SK-MEL-5 (cell line): ENCODE measurements at regions not wholly inside any gene's neighbourhood (a gene's known extent, or its start where the extent isn't known, plus 50 kb on each side); places are given as distances from the start of the nearest gene placed in this dataset.

Experiments
- DNase-seq: peaks from one replicate; pipeline ENCODE4 v3.0.0-alpha.2; 2016; ENCODE audit warnings: low read depth, low spot score
- in situ Hi-C: cut with HindIII; loops from 2 replicates; pipeline ENCODE4 v1.10.0; 2016; ENCODE audit warnings: low sequenced_read_pairs, high pct_unique_total_duplicates, low pct_unique_long_range_greater_than_20kb

DNA sequence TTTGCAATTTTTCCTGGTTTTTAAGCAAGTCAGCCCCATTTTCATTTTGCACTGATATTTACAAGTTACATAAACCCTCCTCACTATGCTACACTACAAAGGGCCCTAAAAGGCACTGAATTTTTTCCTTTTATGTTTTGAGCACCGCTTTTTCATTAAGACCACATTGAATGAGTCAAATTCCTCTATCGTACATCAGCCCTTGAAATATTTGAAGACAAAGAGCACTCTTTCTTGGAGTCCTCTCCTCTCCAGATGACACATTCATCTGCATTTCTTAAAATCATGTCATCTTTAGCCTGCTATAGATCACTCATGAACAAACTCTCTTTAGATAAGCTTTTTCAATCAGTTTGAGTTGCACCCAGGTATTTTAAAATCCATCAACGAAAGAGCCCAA lies 306.6 kb upstream of the SOX11 start:
- no peak for DNase-seq
- in situ Hi-C loops = no loop called here

DNA sequence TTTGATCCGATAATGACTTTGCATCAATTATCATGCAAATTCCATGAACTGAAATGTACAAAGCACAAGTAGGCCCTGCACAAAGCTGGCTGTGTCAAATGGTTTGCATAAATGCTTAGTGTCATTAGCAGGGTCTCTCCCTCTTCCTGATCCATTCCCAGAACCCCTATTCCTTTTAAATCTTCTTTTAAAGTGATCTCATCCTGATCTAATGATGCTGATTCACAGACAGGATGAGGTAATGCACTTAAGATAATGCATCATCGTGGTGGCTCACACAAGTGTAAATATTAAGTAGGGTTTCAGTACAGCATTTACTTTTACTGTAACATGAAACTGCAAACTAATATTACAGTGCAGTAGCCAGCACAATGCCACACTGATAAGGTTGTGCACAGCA lies 304.8 kb upstream of the SOX11 start:
- in situ Hi-C loops = no loop called here
- DNase-seq = no peak

DNA sequence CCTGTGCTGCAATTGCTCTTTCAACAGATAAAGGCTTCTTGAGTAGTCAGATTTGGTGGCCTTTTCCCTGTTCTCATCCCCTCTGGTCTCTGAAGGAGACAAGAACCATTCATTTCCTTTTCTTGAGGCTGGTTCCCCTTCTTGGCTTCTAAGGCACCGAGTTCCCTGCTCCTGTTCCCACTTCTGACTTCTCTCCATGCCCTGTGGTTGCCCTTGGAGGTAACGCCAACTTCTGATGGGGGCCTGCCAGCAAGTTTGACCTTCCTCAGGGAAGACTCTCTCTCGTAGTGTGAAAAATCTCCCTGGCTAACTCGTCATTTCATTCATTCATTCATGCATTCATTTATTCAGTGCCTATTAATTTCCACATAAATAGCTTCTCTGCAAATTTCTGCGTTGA lies 302.4 kb upstream of the SOX11 start:
- in situ Hi-C loops = no loop called here
- no peak for DNase-seq

DNA sequence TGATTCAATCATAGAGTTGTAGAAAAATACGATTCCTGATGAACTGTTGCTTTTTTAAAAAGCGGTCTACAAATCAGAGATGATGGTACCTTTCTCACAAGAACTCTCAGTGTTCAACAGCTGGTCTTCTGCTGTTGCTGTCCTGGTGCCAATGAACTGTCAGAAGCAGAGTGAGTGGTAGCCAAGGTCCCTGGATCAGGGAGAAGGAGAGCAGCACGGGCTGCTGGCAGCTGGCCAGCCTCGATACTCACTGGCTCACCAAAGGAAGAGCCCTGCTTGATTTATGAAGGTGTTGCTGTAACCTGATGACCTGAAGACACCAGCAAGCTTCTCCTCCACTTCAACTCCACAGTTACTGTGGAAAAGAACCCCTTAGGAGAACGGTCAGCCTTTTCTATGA lies 300.8 kb upstream of the SOX11 start:
- in situ Hi-C loops = no loop called here
- no peak for DNase-seq

DNA sequence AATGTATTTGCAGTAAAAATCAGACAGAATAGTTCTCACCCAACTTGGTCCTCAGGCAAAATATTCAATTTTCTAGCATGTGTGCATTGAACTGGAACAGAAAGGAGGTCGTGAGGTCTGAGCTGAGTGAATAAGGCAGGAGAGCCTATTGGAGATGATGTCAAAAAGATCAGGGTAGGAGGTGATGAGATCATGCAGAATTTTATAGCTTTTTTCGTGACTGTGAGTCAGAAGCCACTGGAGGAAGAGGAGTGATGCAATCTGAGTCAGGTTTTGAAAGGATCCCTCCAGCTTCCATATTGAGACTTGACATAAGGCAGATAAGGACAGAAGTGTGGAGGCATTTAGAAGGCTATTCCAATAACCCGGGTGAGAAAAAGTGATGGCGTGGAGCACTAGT lies 299.5 kb upstream of the SOX11 start:
- DNase-seq = no peak
- in situ Hi-C loops = no loop called here

DNA sequence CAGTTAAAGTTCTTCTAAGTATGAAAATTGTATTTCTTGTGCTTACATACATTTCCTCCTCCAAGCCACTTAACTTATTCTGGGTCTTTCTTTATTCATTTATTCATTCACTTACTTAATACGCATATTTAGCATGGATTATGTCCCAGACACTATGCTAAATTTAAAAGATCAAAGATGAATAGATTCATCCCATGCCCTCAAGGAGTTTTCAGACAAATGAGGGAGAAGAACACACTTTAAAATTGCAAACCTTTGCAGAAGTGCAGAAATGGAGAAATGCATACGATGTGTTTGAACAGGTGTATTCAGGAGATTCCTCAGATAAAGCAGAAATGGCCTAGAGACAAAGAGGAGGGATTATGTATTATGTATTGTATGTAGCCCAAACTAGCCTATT lies 298.7 kb upstream of the SOX11 start:
- no peak for DNase-seq
- in situ Hi-C loops = no loop called here

DNA sequence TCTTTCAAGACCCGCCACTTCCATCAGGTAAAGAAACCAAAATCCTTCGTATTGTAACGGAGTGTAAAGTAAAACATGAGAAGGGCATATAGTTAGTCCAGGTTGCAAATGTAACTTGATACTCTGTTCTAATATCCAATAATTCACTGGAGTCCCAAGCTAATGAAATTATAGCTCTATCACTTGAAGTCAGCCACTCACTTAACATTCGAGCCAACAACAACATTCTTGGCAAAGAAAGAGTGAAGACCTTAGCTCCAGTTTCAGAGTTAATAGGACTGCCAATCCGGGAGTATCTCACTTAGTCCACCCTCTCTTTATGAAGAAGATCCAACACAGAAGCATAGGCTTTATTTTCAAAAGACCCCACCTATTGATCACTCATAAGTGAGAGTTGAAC lies 298.0 kb upstream of the SOX11 start:
- no peak for DNase-seq
- in situ Hi-C loops = no loop called here

DNA sequence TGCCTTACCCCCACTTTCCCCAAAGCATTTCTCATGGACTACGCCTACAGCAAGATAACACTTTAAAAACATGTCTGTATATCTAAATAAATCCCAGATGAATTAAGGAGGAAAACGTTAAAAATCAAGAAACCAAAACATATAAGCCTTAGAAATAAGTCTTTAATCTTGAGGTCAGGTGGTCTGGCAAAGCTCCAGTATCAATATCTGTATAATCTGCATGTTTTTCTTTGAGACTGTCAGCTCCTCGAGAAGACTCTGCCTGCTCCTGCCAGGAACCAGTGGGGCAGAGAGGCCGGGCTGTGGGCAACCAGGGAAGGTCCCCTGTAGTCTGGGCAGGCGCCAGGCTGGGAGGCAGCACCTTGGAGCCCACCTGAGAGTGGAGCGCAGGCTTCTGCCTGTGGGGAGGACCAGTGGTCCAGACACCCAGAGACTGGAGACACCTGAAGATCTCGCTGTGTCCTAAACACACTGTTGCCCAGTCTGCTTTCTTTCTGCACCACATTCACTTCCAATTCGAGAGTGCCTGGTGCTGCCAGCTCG lies 291.0 kb upstream of the SOX11 start:
- DNase-seq = no peak
- in situ Hi-C loops = no loop called here

DNA sequence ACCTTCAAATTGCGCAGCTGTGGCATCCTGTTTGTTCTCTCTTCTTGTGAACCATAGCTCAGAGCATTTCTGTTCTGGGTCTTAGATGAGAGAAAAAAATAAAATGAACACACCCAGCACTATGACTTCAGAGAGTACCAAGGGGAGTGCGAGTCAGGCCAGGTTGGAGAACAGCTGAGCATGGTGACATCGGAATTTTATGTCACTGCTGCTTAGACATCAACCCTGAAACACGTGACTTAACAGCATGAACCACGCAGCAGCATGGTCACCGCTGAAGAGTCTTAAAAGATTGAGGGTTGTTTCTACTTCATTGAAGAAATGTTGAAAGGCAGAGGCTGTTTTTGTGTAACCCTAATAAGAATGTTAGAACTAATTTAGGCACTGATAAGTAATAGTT lies 288.8 kb upstream of the SOX11 start:
- no peak for DNase-seq
- in situ Hi-C loops = no loop called here

DNA sequence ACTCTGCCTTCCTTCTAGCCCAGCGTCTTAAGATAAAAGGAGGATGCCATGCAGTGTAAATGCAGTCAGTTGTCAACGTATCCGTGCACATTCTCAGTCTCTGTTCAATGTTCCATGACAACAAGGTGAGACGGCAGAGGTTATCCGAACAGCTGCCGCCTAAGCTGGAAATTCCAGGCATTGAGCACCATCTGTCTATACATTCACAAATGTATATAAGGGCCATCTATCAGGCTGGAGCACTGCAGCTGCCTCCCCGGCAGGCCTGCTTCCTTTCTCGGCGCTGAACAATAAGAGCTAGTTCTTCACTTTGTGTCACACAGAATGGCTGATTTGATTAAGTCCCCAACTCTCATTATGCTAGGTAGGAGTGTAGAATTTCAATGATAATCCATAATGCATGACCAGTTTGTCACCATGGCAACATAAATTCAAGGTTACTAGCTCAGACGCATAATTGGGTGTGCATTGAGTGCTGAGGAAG lies 282.2 kb upstream of the SOX11 start:
- in situ Hi-C loops = no loop called here
- DNase-seq = no peak

DNA sequence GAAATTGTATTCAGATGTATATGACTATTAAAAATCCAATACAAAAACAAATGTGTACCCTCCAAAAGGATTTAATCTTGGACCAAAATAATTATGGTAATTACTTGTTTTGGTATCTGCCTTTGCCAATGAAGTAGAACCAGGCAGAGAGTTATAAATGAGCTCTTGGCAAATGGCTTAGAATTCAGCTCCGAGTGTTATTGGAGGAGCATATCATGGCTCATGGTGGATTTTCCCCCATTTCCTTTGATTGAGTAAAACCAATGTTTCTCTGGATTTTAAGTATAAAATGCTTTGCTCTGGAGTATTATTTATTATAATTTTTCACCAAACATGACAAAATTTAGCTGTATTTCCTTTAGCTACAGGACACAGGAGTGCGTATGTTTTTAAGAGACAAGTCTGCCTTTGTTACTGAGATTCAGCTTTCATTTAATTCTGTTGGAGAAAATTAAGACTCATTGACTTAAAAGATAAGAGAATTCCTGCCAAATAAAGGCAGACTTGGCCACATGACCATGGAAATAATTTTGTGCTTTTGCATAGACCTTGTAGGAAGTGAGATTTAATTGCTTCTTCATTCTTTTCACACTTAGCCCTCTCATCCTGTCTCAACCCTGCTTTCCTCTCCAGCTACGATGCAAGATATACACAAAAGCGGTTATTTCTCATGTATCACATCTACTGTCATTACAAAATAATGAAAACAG lies 281.0 kb upstream of the SOX11 start:
- in situ Hi-C loops = no loop called here
- no peak for DNase-seq

DNA sequence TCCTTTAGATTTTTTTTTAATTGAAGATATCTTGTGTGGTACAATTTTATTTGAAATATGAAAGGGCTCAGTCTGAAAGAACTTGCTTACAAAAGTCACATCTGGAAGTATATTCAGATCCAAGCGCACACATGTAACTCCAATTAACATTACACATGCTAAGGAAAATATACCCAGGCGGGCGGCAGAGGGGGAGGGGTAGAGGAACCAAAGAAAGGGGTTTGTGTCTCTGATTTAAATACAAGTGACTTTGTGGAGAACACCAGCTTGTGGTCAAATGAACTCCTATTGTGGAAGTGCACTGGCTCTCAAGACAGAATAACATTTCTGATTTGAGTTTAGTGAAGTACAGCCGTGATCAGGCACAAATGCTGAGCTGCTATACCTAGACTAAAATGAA lies 280.2 kb upstream of the SOX11 start:
- in situ Hi-C loops = no loop called here
- DNase-seq = no peak

DNA sequence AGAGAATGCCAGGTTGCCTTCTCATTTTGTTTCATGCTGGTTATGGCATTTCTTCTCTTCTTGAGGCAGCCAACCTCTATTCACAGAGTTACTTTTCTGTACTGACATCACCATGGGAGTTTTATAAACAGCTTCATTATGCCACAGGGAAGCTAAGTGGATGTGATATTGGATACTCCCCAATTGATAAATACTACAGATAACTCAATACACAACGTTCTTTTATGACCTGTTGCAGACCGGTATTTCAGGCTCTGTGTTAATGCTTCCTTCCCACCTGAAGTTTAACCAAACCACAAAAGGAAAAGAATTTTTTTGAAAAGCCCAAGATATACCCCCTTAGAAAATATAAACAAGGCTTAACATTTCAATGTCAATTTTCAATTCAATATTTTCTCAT lies 258.3 kb upstream of the SOX11 start:
- in situ Hi-C loops = no loop called here
- no peak for DNase-seq

DNA sequence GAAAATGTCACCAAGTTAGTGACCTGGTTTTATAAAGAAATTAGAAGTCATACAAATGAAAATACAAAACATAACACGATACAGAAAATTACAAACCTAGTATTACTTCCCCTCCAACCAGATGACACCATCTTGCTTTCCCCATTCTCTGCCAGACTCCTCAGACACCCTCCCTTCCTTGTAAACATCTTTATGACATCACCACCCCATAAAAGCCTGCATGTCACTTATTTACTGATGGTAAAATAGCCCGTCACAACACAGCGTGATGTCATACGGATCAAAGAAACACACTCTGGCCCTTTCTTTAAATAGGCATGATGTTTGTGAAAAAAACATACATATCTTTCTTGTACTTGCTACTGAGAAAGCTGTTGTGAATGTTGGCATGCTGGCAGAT lies 254.8 kb upstream of the SOX11 start:
- in situ Hi-C loops = no loop called here
- DNase-seq = no peak

DNA sequence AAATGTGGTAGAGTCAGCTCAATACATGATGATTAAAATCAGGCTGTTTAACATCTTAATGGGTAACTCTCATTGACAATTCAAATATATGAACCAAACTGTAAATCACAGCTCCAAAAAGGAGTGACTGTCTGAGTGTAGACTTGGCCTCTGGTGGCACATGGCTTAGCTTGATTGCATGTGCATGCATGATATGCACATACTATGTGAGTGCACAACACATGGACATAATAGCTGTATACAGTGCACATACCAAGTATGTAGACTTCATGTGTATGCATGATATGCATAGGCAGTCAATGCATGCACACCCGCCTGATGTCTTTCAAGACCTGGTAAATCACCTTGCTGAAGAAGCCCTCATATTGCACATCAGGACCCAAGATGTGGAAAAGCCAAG lies 252.0 kb upstream of the SOX11 start:
- in situ Hi-C loops = no loop called here
- no peak for DNase-seq

DNA sequence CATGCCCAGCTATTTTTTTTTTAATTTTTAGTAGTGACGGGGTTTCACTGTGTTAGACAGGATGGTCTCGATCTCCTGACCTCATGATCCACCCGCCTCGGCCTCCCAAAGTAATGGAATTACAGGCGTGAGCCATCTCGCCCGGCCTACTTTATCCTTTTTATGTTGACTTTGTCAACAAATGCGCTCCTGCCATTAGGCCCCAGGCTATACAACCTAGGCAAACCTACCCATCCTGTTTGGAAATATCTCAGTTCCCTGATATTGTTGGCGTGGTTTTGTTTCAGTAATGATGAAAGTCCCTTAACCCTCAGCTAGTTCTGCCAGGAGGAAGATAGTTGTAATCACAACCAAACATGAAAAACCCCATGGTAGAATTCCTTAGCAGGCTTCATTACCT lies 249.4 kb upstream of the SOX11 start:
- no peak for DNase-seq
- in situ Hi-C loops = no loop called here

DNA sequence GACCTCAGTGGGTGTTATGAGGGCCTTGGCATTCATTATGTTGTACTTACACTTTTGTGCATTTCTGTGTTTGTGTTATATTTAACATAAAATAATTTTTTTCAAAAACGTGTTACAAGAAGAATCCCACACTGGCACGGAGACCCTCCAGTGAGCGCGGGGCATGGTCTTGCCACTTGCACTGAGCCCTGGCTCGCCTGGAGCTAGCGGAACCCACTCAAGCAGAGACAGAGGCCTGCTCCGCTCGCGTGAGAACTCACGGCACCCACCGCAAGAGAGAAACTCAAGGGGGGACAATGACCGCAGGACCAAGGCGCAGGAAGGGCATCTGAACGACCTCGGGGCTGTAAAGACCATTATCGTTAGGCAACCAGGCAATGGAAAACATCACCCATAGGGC lies 248.0 kb upstream of the SOX11 start:
- no peak for DNase-seq
- in situ Hi-C loops = no loop called here

DNA sequence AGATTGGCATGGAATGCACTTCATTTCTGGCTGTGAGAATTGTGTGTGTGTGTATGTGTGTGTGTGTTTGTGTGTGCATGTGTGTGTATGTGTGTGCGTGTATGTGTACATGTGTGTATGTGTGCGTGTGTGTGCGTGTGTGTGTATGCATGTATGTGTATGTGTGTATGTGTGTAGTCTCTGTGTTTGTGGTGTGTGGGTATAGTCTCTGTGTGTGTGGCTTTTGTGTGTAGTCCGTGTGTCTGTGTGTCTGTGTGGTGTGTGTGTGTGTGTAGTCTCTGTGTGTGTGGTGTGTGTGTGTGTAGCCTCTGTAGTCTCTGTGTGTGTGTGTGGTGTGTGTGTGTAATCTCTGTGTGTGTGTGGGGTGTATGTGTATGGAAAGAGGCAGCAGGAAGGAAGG lies 247.3 kb upstream of the SOX11 start:
- no peak for DNase-seq
- in situ Hi-C loops = no loop called here

DNA sequence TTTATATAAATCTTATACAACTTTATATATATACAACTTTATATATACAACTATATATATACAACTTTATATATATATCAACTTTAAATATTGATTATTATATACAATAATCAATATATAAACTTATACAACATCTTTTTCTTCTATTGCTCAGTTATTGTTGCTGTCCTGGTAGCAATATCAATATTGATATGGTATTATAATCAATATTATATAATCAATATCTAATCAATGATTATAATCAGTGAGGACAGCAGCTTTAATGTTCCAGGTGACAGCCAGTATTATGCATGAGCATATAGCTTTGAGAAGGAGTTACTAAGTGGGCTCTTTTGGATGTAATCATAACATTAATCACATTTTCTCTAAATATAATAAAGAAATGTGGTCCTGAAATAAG lies 242.3 kb upstream of the SOX11 start:
- DNase-seq = no peak
- in situ Hi-C loops = no loop called here
